ENCODE measurements at regions not wholly inside any gene's neighbourhood (a gene's known extent, or its start where the extent isn't known, plus 50 kb on each side); places are given as distances from the start of the nearest gene placed in this dataset.

DNA sequence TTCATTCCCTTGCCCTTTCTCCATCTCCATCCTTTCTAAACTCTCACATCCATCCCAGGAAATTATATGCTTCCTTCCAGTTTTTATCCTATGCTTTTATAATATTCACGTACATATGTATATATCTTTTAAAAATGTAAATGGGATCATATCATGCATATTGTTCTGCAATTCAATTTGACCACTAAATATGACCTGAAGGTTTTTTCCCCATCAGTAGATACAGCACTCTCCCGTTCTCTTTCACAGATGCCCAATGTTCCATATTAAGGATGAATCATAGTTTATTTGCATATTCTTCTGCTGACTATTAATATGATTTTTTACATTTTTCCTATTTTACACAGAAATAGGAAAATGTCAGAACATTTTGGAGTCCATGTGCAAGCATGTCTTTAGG, 213.3 kb upstream of the PARD3B start:
- DNase-seq, result no peak

DNA sequence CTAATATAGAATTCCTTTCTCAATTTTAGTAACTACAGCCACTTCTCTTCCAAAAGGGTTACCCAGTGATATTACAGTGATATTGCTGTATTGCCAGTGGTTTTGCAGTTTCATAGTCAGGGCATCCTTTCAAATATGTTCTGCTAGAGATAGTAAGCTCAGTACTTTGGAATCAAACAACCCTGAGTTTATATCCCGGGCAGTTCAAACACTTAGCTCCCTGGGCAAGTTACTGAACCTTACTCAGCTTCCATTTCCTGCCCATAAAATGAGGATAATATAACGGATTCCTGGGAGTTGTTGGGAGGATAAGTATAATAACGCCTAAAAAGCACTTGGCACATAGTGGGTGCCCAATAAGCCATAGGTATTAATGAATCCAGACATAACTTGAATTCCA, 212.6 kb upstream of the PARD3B start:
- no peak for DNase-seq

- no peak for DNase-seq
Measured at GRCh38 chr2:204333861-204334260, 211.4 kb upstream of the PARD3B start.

DNA sequence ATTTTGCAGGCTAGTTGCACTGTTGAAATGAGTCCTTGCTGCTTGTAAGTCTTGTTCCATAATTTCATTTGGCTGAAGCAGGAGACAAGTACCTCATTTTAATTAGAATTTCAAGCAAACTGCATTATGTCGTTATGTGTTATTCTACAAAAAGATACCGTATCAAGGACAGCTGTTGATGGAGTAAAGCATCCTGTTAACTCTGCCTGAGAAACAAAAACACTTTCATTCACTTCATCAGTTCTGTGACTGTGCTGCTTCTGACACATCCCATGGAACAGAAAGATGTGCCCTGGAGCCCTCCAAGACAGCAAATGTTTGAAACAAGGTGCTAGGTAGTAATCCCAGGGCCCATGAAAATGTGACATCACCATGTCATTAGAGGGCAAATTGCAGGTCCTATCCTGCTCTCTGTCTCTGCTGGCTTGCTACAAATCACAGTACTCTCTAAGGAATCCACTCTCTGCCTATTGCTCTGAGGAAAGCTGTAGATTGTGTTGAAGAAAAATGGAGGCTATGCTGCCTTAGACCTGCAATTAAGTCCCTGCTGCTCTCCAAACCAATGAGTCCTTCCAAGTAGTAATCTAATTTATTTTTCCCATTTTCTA, 209.7 kb upstream of the PARD3B start:
- no peak for DNase-seq

DNA sequence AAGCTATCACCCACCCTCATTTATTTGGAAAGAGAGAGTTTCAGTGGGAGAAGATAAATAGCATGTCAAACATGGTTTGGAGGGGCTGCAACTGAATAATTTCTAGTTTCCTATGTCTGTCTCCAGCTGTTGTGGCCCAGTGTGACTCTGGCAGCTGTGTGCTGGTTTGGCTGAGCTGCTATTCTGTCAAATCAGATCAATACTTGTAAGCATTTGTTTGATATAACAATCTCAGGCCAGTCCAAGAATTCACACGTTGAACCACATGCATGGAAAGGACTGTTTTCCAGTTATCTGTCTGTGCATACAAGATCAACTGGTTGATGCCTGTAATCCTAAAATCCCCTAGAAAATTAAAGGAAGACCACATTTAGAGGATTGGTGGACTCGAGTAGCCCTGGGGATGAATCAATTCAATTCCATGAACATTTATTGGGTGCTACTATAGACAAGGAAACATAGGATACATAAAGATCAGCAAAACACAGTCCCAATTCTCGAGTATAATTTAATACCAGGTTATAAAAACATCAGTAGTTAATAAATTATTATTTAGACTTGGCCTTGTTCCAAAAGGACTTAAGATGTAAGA, 209.0 kb upstream of the PARD3B start:
- DNase-seq, result no peak

DNA sequence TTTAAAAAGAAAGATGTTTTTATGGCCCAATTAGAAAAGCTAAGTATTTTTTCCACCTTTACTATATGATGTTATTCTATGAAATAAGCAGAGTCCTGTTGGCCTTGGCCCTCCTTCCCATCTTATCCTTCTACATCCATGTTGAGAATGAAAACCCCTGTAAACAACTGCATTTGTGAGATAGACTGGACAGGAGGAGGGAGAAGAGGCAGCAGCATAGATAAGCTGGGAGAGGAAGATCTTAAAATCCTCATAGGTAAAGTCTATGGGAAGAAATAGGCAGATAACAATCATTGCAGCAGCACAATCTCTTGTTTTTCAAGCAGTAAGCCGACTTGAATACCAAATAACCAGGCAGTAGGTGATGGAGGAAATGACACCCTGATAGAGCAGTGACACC, 207.6 kb upstream of the PARD3B start:
- no peak for DNase-seq

- no peak for DNase-seq
Measured at GRCh38 chr2:204339212-204339715, 206.0 kb upstream of the PARD3B start.

GRCh38 chr2:204340511-204340910, 204.8 kb upstream of the PARD3B start:
- DNase-seq, result no peak

DNA sequence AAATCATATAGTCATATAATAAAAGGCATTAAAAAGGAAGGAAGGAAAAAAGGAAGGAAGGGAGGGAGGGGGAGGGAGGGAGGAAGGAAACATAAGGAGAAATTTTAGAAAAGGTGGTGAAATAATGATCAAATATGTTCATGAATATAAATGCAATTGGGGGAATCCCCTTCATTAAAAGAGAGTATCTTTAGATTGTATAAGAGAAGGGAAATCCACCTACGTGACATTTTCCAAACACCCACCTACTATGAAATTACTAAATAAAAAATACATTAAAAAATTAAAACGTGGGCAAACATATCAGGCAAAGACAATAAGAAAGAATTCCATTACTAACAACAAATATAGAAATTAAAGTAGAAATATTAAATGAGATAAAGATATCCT, 203.4 kb upstream of the PARD3B start:
- DNase-seq, result no peak

- DNase-seq, result no peak
Measured at GRCh38 chr2:204343685-204344084, 201.6 kb upstream of the PARD3B start.

DNA sequence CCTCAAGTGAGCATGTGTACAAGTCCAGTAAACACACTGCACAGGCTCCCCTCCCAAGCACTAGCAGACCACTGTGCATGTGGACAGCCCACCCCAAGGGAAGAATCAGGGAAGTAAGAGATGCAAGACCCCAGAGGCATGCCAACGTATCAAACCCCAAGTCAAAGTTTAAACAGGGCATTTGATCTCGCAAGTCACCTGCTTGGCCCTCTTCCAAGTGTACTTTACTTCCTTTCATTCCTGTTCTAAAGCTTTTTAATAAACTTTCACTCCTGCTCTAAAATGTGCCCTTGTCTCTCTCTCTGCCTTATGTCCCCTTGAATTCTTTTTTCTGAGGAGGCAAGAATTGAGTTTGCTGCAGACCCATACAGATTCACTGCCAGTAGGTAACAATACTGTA, 201.2 kb upstream of the PARD3B start:
- no peak for DNase-seq

DNA sequence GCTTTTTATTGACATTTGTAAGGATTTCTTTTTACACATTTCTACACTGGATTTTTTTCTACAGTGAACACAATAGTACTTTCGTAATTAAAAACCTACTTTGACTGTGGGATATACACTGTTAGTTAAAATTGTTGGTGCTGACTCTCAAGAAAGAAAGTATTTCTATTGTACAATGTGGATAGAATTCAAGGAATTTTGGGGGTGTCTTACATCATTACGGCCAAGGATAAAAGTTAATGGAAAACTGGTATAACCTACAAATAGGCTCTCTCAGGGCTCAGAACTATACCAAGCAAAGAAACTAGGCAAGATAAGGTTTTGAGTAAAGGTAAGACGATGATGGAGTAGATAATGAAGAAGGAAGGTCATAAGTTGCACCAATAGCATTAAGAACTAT, 198.4 kb upstream of the PARD3B start:
- DNase-seq, result no peak

DNA sequence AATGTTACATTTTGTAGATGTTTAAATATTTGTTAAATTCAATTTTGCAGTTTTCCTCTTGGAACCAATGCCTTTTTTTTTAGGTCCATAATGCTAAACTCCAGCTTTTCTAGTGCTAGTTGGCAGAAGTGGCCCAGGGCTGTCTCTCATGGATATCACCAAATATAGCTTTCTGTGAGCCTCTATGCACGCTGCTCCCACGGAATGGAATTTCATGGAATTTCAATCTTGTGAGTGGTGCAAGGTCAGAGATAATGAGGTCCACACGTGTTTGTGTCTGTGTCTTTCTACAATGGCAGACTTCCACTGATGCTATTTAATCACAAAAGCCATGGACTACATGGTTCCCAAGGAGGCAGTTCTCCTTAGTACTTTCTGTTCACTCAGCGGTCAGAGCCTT, 191.5 kb upstream of the PARD3B start:
- DNase-seq, result no peak

- DNase-seq, result no peak
Measured at GRCh38 chr2:204354442-204354856, 190.8 kb upstream of the PARD3B start.

- no peak for DNase-seq
Measured at GRCh38 chr2:204355688-204356087, 189.6 kb upstream of the PARD3B start.

GRCh38 chr2:204356151-204356641, 189.1 kb upstream of the PARD3B start:
- DNase-seq, result no peak

- peak; percentile 57 for DNase-seq
Measured at GRCh38 chr2:204357286-204357685, 188.0 kb upstream of the PARD3B start.

- DNase-seq, result no peak
Measured at GRCh38 chr2:204359076-204359475, 186.2 kb upstream of the PARD3B start.

GRCh38 chr2:204360218-204361007, 184.9 kb upstream of the PARD3B start:
- DNase-seq, result no peak

DNA sequence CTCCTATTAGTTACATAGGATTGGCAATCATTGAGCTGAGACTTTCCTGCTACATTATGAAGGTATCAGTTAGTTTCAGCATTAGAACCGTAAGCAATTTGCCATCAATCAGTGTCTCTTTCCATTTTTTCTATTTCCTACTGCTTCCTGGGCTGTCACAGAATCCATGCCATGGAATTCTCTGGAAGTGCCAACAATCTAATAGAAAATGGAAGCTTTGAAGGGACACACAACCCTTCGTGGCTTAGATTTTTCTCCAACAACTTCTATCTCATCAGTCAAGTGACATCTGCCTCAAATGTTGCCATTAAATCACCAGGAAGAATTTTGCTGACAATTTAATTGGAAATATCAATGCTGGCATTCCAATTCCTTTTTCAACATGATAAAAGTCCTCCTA, 183.5 kb upstream of the PARD3B start:
- DNase-seq, result no peak

GRCh38 chr2:204362581-204362980, 182.7 kb upstream of the PARD3B start:
- no peak for DNase-seq

GRCh38 chr2:204363513-204363912, 181.8 kb upstream of the PARD3B start:
- DNase-seq, result no peak

- no peak for DNase-seq
Measured at GRCh38 chr2:204364860-204365535, 180.3 kb upstream of the PARD3B start.

Measured in NCI-H1105 treated with DMSO at 0.1 percent for 48 hours (cell line).